ENCODE measurements at regions not wholly inside any gene's neighbourhood (a gene's known extent, or its start where the extent isn't known, plus 50 kb on each side); places are given as distances from the start of the nearest gene placed in this dataset.

- 0% methylated on average over 1 of the region's 1 CpG for WGBS (ENCODE audit: insufficient coverage, insufficient replicate concordance, low lambda C conversion rate, missing lambda C conversion rate)
- Histone ChIP-seq H3K4me3 (no peak overlapping the region), H3K36me3 (ENCODE audit: control insufficient read depth in 2 of 2, insufficient read depth in 2 of 2, low read length in 1 of 2) (no peaks in the 10 kb centered on the region), H3K4me2 (ENCODE audit: control insufficient read depth, insufficient read depth) (no peak overlapping the region), H3K9me3 (replicated peaks; ENCODE audit: control insufficient read depth, insufficient read depth, low read length) (no peaks in the 10 kb centered on the region), H2AFZ (ENCODE audit: control insufficient read depth, low read depth, low read length) (no peak overlapping the region), H3K4me1 (ENCODE audit: control insufficient read depth, insufficient read depth, low read length) (no peaks in the 10 kb centered on the region; the same call in 1 of the 2 replicates), H3K9ac (ENCODE audit: control insufficient read depth, insufficient read depth, low read length) (no peak overlapping the region), H4K20me1 (ENCODE audit: control insufficient read depth, insufficient read depth) (no peaks in the 10 kb centered on the region), H3K27ac (ENCODE audit: control insufficient read depth, insufficient read depth) (no peak overlapping the region), H3K79me2 (ENCODE audit: control insufficient read depth, insufficient read depth, low read length) (no peaks in the 10 kb centered on the region), H3K27me3 (replicated peaks in 1 of 2; ENCODE audit: control insufficient read depth in 2 of 2, insufficient read depth in 2 of 2, low read length in 1 of 2) (no peaks in the 10 kb centered on the region)
- ATAC-seq (no peak), FAIRE-seq (no peak), DNase-seq (ENCODE audit: low read depth, low spot score) (no peak)
- no TSS peak for BruUV-seq (replicated peaks)
- SMC1A ChIA-PET (ENCODE audit: uncharacterized antibody, unreplicated experiment): no interaction called here
- CTCF ChIA-PET: no interaction called here
- RAD21 ChIA-PET (ENCODE audit: unreplicated experiment): interaction anchor here (1.8 kb wide), 1 partner anchor 241 kb away, joined by 6 read pairs; no protein-coding TSS in a partner anchor
- in situ Hi-C loops (cut with MboI): no loop called here
- intact Hi-C loops (cut with micrococcal nuclease; ENCODE audit: unreplicated experiment): no loop called here
- POLR2A ChIA-PET: no interaction called here
- TF ChIP-seq PML (IDR thresholded peaks at IDR 0.05; ENCODE audit: low read length): no peak
- no peak for TF ChIP-seq BCL3 (IDR thresholded peaks at IDR 0.05; ENCODE audit: borderline replicate concordance, insufficient read depth, low read depth, low read length, poor library complexity, severe bottlenecking)
- TF ChIP-seq IRF5 (IDR thresholded peaks at IDR 0.05; ENCODE audit: borderline replicate concordance): no peak
- TF ChIP-seq TBL1XR1 (IDR thresholded peaks at IDR 0.05; ENCODE audit: low read depth, low read length): no peak
- TF ChIP-seq RCOR1 (conservative IDR thresholded peaks at IDR 0.05; ENCODE audit: low read depth, low read length): no peak
- TF ChIP-seq, protein P1, sequence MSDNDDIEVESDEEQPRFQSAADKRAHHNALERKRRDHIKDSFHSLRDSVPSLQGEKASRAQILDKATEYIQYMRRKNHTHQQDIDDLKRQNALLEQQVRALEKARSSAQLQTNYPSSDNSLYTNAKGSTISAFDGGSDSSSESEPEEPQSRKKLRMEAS (IDR thresholded peaks at IDR 0.05; ENCODE audit: low read depth, low read length): no peak
- TF ChIP-seq ZNF207 (IDR thresholded peaks at IDR 0.05; ENCODE audit: borderline replicate concordance): no peak
- TF ChIP-seq RAD21 (IDR thresholded peaks at IDR 0.05; ENCODE audit: insufficient read depth, low read depth, low read length): no peak
- no peak for TF ChIP-seq TCF7 (IDR thresholded peaks at IDR 0.05; ENCODE audit: borderline replicate concordance)
- TF ChIP-seq, protein P2, sequence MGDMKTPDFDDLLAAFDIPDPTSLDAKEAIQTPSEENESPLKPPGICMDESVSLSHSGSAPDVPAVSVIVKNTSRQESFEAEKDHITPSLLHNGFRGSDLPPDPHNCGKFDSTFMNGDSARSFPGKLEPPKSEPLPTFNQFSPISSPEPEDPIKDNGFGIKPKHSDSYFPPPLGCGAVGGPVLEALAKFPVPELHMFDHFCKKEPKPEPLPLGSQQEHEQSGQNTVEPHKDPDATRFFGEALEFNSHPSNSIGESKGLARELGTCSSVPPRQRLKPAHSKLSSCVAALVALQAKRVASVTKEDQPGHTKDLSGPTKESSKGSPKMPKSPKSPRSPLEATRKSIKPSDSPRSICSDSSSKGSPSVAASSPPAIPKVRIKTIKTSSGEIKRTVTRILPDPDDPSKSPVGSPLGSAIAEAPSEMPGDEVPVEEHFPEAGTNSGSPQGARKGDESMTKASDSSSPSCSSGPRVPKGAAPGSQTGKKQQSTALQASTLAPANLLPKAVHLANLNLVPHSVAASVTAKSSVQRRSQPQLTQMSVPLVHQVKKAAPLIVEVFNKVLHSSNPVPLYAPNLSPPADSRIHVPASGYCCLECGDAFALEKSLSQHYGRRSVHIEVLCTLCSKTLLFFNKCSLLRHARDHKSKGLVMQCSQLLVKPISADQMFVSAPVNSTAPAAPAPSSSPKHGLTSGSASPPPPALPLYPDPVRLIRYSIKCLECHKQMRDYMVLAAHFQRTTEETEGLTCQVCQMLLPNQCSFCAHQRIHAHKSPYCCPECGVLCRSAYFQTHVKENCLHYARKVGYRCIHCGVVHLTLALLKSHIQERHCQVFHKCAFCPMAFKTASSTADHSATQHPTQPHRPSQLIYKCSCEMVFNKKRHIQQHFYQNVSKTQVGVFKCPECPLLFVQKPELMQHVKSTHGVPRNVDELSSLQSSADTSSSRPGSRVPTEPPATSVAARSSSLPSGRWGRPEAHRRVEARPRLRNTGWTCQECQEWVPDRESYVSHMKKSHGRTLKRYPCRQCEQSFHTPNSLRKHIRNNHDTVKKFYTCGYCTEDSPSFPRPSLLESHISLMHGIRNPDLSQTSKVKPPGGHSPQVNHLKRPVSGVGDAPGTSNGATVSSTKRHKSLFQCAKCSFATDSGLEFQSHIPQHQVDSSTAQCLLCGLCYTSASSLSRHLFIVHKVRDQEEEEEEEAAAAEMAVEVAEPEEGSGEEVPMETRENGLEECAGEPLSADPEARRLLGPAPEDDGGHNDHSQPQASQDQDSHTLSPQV (IDR thresholded peaks at IDR 0.05): no peak
- no peak for TF ChIP-seq HDAC2 (IDR thresholded peaks at IDR 0.05)
- TF ChIP-seq, protein P3, sequence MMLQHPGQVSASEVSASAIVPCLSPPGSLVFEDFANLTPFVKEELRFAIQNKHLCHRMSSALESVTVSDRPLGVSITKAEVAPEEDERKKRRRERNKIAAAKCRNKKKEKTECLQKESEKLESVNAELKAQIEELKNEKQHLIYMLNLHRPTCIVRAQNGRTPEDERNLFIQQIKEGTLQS (IDR thresholded peaks at IDR 0.05; ENCODE audit: borderline replicate concordance, extremely low read depth, low read depth, low read length): no peak
- TF ChIP-seq RUNX3 (IDR thresholded peaks at IDR 0.05; ENCODE audit: low read length): no peak
- no peak for TF ChIP-seq CHD2 (IDR thresholded peaks at IDR 0.05; ENCODE audit: borderline replicate concordance, low read depth, low read length)
- no peak for TF ChIP-seq MTA2 (IDR thresholded peaks at IDR 0.05; ENCODE audit: low read depth)
- no peak for TF ChIP-seq CBX3 (IDR thresholded peaks at IDR 0.05; ENCODE audit: borderline replicate concordance, low read depth)
- TF ChIP-seq RELA (IDR thresholded peaks at IDR 0.05; ENCODE audit: borderline replicate concordance, partially characterized antibody): no peak
- no peak for TF ChIP-seq ELK1 (IDR thresholded peaks at IDR 0.05; ENCODE audit: low read depth, low read length)
Measured at GRCh38 chr18:34364699-34365098, 140.0 kb upstream of the NOL4 start.

All from GM12878 (cell line).